ENCODE measurements at regions not wholly inside any gene's neighbourhood (a gene's known extent, or its start where the extent isn't known, plus 50 kb on each side); places are given as distances from the start of the nearest gene placed in this dataset.
A peak's percentile ranks its signal among the peaks of the same experiment; 100 is the strongest.

- no peak overlapping the region for H3K4me3 ChIP-seq
- ATAC-seq (no peak), DNase-seq (ENCODE audit: low spot score) (no peak)
- TF ChIP-seq ETS1 (IDR thresholded peaks at IDR 0.05) (no peak), EZH2phosphoT487 (IDR thresholded peaks at IDR 0.05; ENCODE audit: unreplicated experiment) (no peak), JUNB (IDR thresholded peaks at IDR 0.05; ENCODE audit: unreplicated experiment) (no peak), CTCF (conservative IDR thresholded peaks at IDR 0.05; ENCODE audit: low read depth in 2 of 2) (no peak), STAT1 (IDR thresholded peaks at IDR 0.05; ENCODE audit: unreplicated experiment) (no peak), POLR2AphosphoS5 (IDR thresholded peaks at IDR 0.05; ENCODE audit: low read depth) (no peak), NANOG (IDR thresholded peaks at IDR 0.05; ENCODE audit: borderline replicate concordance) (no peak), CREB1 (CRISPR knock-in tag; IDR thresholded peaks at IDR 0.05; ENCODE audit: low read depth) (no peak), ZNF331 (CRISPR knock-in tag; IDR thresholded peaks at IDR 0.05; ENCODE audit: low read depth) (no peak)
- Mint-ChIP-seq H3K4me1 (peaks cover 8% of the 10 kb centered on the region; the same call in 1 of the 3 replicates), H3K9me3 (no peaks in the 10 kb centered on the region), H3K4me3 (no peak overlapping the region), H3K27me3 (ENCODE audit: insufficient read depth, low read depth, poor library complexity) (no peaks in the 10 kb centered on the region), H3K27ac (0 out of 2 replicates have a peak overlapping the region, but pooled peaks have one; percentile 28), H3K36me3 (ENCODE audit: low read depth) (no peaks in the 10 kb centered on the region)
- H3K4me1 ChIP-seq (ENCODE audit: insufficient read depth): no peaks in the 10 kb centered on the region
- no peaks in the 10 kb centered on the region for H3K27me3 ChIP-seq (ENCODE audit: insufficient read depth)
- H3K36me3 ChIP-seq (ENCODE audit: insufficient read depth): no peaks in the 10 kb centered on the region
- H3F3A ChIP-seq (replicated peaks; ENCODE audit: low read depth): no peaks in the 10 kb centered on the region
- no peak overlapping the region for H3K27ac ChIP-seq (ENCODE audit: low read depth)
- no peaks in the 10 kb centered on the region for H3K79me2 ChIP-seq (replicated peaks; ENCODE audit: insufficient read depth)
- H3K9me2 ChIP-seq (ENCODE audit: insufficient read depth): no peaks in the 10 kb centered on the region
- no peak overlapping the region for H3K4me2 ChIP-seq
- no peaks in the 10 kb centered on the region for H4K20me1 ChIP-seq (replicated peaks; ENCODE audit: insufficient read depth)
- H2AFZ ChIP-seq: no peak overlapping the region; the same call in 1 of the 2 replicates
These were observed 761.9 kb upstream of the CXADR start for GRCh38 chr21:16750926-16751325.

GRCh38 chr21:16751695-16752474, 761.0 kb upstream of the CXADR start:
- Histone ChIP-seq H3K79me2 (replicated peaks; ENCODE audit: insufficient read depth) (no peaks in the 10 kb centered on the region), H3F3A (replicated peaks; ENCODE audit: low read depth) (no peaks in the 10 kb centered on the region), H2AFZ (no peak overlapping the region), H3K4me3 (no peak overlapping the region), H3K4me1 (ENCODE audit: insufficient read depth) (no peaks in the 10 kb centered on the region), H3K27ac (ENCODE audit: low read depth) (no peak overlapping the region), H3K4me2 (no peak overlapping the region), H3K27me3 (ENCODE audit: insufficient read depth) (no peaks in the 10 kb centered on the region), H3K9me2 (ENCODE audit: insufficient read depth) (no peaks in the 10 kb centered on the region), H4K20me1 (replicated peaks; ENCODE audit: insufficient read depth) (no peaks in the 10 kb centered on the region), H3K36me3 (ENCODE audit: insufficient read depth) (no peaks in the 10 kb centered on the region)
- ATAC-seq: no peak
- no peaks in the 10 kb centered on the region for H3K27me3 Mint-ChIP-seq (ENCODE audit: insufficient read depth, low read depth, poor library complexity)
- H3K27ac Mint-ChIP-seq: no peak overlapping the region
- H3K4me3 Mint-ChIP-seq: no peak overlapping the region
- no peaks in the 10 kb centered on the region; the same call in 2 of the 3 replicates for H3K9me3 Mint-ChIP-seq
- no peak for DNase-seq (ENCODE audit: low spot score)
- no peaks in the 10 kb centered on the region for H3K36me3 Mint-ChIP-seq (ENCODE audit: low read depth)
- peaks cover 8% of the 10 kb centered on the region; the same call in 1 of the 3 replicates for H3K4me1 Mint-ChIP-seq
- TF ChIP-seq EZH2phosphoT487 (IDR thresholded peaks at IDR 0.05; ENCODE audit: unreplicated experiment) (no peak), ETS1 (IDR thresholded peaks at IDR 0.05) (no peak), ZNF462 (CRISPR knock-in tag; IDR thresholded peaks at IDR 0.05) (no peak), JUNB (IDR thresholded peaks at IDR 0.05; ENCODE audit: unreplicated experiment) (no peak), ZNF331 (CRISPR knock-in tag; IDR thresholded peaks at IDR 0.05; ENCODE audit: low read depth) (no peak), NANOG (IDR thresholded peaks at IDR 0.05; ENCODE audit: borderline replicate concordance) (no peak), POLR2AphosphoS5 (IDR thresholded peaks at IDR 0.05; ENCODE audit: low read depth) (no peak)

Data from GM23338 (cell line).